Keratinocyte (primary cell): ENCODE measurements at regions not wholly inside any gene's neighbourhood (a gene's known extent, or its start where the extent isn't known, plus 50 kb on each side); places are given as distances from the start of the nearest gene placed in this dataset.

Source experiments
- CTCF ChIP-seq, 3 experiments: IDR thresholded peaks in 1 of 3; conservative IDR thresholded peaks in 1 of 3; optimal IDR thresholded peaks in 1 of 3; 2 replicates in 2 of 3; 3 replicates in 1 of 3; pipeline versions ENCODE3 to v1.5.1; 2011; ENCODE audit warnings: low read length in 3 of 3, mild to moderate bottlenecking in 3 of 3, moderate library complexity in 2 of 3, control low read depth in 1 of 3, inconsistent platforms in 1 of 3; ENCODE audit not compliant: insufficient read depth in 2 of 3; ENCODE audit errors: extremely low read depth in 1 of 3
- EZH2 ChIP-seq: IDR thresholded peaks from one replicate; pipeline ENCODE4 v1.6.1; 2012; ENCODE audit warnings: inconsistent platforms, mild to moderate bottlenecking, low read length, moderate library complexity

DNA sequence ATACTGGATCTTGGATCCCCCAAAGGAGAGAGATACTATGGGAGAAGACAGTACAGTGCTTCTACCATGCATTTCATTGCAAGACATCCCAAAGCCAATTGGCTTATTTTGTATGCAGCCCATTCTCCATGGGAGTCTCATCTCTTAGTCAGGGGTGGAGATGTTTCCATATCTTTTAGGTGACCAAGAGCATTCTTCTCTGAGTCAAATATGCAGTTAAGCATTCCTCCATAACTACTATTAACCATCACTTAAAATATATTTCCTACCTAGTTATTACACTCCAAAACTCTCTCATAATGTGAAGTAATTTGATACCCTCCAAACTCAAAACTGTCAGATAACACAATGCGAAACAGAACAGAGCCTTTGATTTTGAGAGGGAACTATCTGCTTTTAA is 542.6 kb downstream of the HDGFL1 start:
- TF ChIP-seq CTCF (optimal IDR thresholded peaks at IDR 0.05 in 1 of 3, IDR thresholded peaks at IDR 0.05 in 1 of 3, conservative IDR thresholded peaks at IDR 0.05 in 1 of 3; ENCODE audit: extremely low read depth in 1 of 3, insufficient read depth in 2 of 3, low read length in 3 of 3) (no peak), EZH2 (no peak)
